Fibroblast of mammary gland (primary cell): ENCODE measurements at regions not wholly inside any gene's neighbourhood (a gene's known extent, or its start where the extent isn't known, plus 50 kb on each side); places are given as distances from the start of the nearest gene placed in this dataset.

Experiments used
- DNase-seq: peaks from one replicate; pipeline ENCODE4 v3.0.0-alpha.2; 2010; ENCODE audit warnings: low read depth
- H3K4me3 ChIP-seq: 2 replicates; pipeline ENCODE4 v1.5.1; 2011; ENCODE audit warnings: low read depth, mild to moderate bottlenecking, low read length, moderate library complexity; ENCODE audit not compliant: control insufficient read depth
- CTCF ChIP-seq: conservative IDR thresholded peaks from 2 replicates; pipeline ENCODE4 v1.5.1; 2011; ENCODE audit warnings: low read depth, low read length, inconsistent platforms; ENCODE audit not compliant: control insufficient read depth, insufficient read depth

- no peak for TF ChIP-seq CTCF
- no peak overlapping the region for H3K4me3 ChIP-seq
- DNase-seq, result no peak
These were observed 330.3 kb downstream of the ZNF326 start for GRCh38 chr1:90325168-90325567.

GRCh38 chr1:90322186-90322585, 327.3 kb downstream of the ZNF326 start:
- TF ChIP-seq CTCF, result no peak
- DNase-seq, result no peak
- H3K4me3 ChIP-seq, result no peak overlapping the region

- no peak for DNase-seq
- TF ChIP-seq CTCF, result no peak
- no peak overlapping the region for H3K4me3 ChIP-seq
These were observed 325.0 kb downstream of the ZNF326 start for GRCh38 chr1:90319918-90320317.

GRCh38 chr1:90318431-90318830, 323.5 kb downstream of the ZNF326 start:
- no peak for TF ChIP-seq CTCF
- DNase-seq, result no peak
- H3K4me3 ChIP-seq, result no peak overlapping the region

GRCh38 chr1:90317628-90318027, 322.7 kb downstream of the ZNF326 start:
- DNase-seq, result no peak
- H3K4me3 ChIP-seq, result no peak overlapping the region
- TF ChIP-seq CTCF, result no peak

- no peak for TF ChIP-seq CTCF
- no peak for DNase-seq
- H3K4me3 ChIP-seq, result no peak overlapping the region
These were observed 319.6 kb downstream of the ZNF326 start for GRCh38 chr1:90314533-90314932.

GRCh38 chr1:90313778-90314177, 318.9 kb downstream of the ZNF326 start:
- no peak overlapping the region for H3K4me3 ChIP-seq
- no peak for DNase-seq
- TF ChIP-seq CTCF, result no peak
